ENCODE measurements at regions not wholly inside any gene's neighbourhood (a gene's known extent, or its start where the extent isn't known, plus 50 kb on each side); places are given as distances from the start of the nearest gene placed in this dataset.

GRCh38 chr9:81373294-81373693 is 316.1 kb downstream of the TLE1 start:
- no TSS peak for BruUV-seq (replicated peaks)
- no peak for FAIRE-seq

GRCh38 chr9:81372628-81373191 is 316.6 kb downstream of the TLE1 start:
- BruUV-seq (replicated peaks), result no TSS peak
- TF ChIP-seq AKAP8 (CRISPR knock-in tag; IDR thresholded peaks at IDR 0.05) (no peak), ZFP82 (CRISPR knock-in tag; IDR thresholded peaks at IDR 0.05; ENCODE audit: borderline replicate concordance) (no peak), ZBTB34 (CRISPR knock-in tag; IDR thresholded peaks at IDR 0.05) (no peak), TBX3 (IDR thresholded peaks at IDR 0.05; ENCODE audit: borderline replicate concordance) (no peak), FOXM1 (CRISPR knock-in tag; IDR thresholded peaks at IDR 0.05) (no peak), NFIB (CRISPR knock-in tag; IDR thresholded peaks at IDR 0.05; ENCODE audit: borderline replicate concordance) (no peak), CCDC6 (CRISPR knock-in tag; IDR thresholded peaks at IDR 0.05) (no peak), ZNF263 (CRISPR knock-in tag; IDR thresholded peaks at IDR 0.05) (no peak), TCF12 (IDR thresholded peaks at IDR 0.05) (no peak), TCF12 (CRISPR knock-in tag; IDR thresholded peaks at IDR 0.05) (no peak), ZNF124 (CRISPR knock-in tag; IDR thresholded peaks at IDR 0.05) (no peak), REXO4 (CRISPR knock-in tag; IDR thresholded peaks at IDR 0.05; ENCODE audit: borderline replicate concordance) (no peak)

More at GRCh38 chr9:81373294-81373693, 316.1 kb downstream of the TLE1 start:
- Histone ChIP-seq H3K4me3 (replicated peaks in 1 of 3; ENCODE audit: insufficient read depth in 1 of 3, low read depth in 2 of 3, low read length in 3 of 3) (no peak overlapping the region), H3K4me2 (ENCODE audit: low read depth, low read length) (no peak overlapping the region), H3K36me3 (replicated peaks in 1 of 2; ENCODE audit: control insufficient read depth in 1 of 2, insufficient read depth in 2 of 2, low read length in 2 of 2) (no peaks in the 10 kb centered on the region), H3K27ac (ENCODE audit: extremely low read length, insufficient read depth, low read length) (no peak overlapping the region), H2AFZ (ENCODE audit: low read length) (no peak overlapping the region), H3K9ac (ENCODE audit: insufficient read depth, low read depth, low read length) (no peak overlapping the region), H3K27me3 (ENCODE audit: control insufficient read depth in 1 of 2, insufficient read depth in 2 of 2, low read length in 2 of 2) (peaks cover 0 to 8% of the 10 kb centered on the region in 2 experiments; a peak in 2 of 5 replicates), H4K20me1 (ENCODE audit: insufficient read depth, low read length) (no peaks in the 10 kb centered on the region), H3K79me2 (ENCODE audit: insufficient read depth, low read length) (no peaks in the 10 kb centered on the region), H3K4me1 (ENCODE audit: insufficient read depth, low read length) (no peaks in the 10 kb centered on the region), H3K9me3 (ENCODE audit: low read length) (no peaks in the 10 kb centered on the region)
- ChIA-PET POLR2A (no interaction called here), CTCF (ENCODE audit: low intra/inter-chr PET ratio, low total read pairs) (no interaction called here)
- TF ChIP-seq SNAPC5 (CRISPR knock-in tag; IDR thresholded peaks at IDR 0.05; ENCODE audit: borderline replicate concordance) (no peak), RELA (CRISPR knock-in tag; IDR thresholded peaks at IDR 0.05) (no peak), ATF7-NPFF (CRISPR knock-in tag; IDR thresholded peaks at IDR 0.05; ENCODE audit: low read depth) (no peak), ZNF253 (CRISPR knock-in tag; IDR thresholded peaks at IDR 0.05; ENCODE audit: borderline replicate concordance) (no peak), SPEN (CRISPR knock-in tag; IDR thresholded peaks at IDR 0.05; ENCODE audit: low read depth) (no peak), ZNF33A (CRISPR knock-in tag; IDR thresholded peaks at IDR 0.05; ENCODE audit: borderline replicate concordance) (no peak), AGO2 (optimal IDR thresholded peaks at IDR 0.05; ENCODE audit: low read depth, low read length) (no peak), ZNF672 (CRISPR knock-in tag; IDR thresholded peaks at IDR 0.05) (no peak), CHCHD3 (CRISPR knock-in tag; IDR thresholded peaks at IDR 0.05) (no peak), GTF3A (CRISPR knock-in tag; conservative IDR thresholded peaks at IDR 0.05) (no peak), MBNL3 (CRISPR knock-in tag; conservative IDR thresholded peaks at IDR 0.05) (no peak), IRF9 (CRISPR knock-in tag; IDR thresholded peaks at IDR 0.05; ENCODE audit: borderline replicate concordance) (no peak)
- ATAC-seq (no peak), DNase-seq (ENCODE audit: low spot score) (no peak)
- 27% methylated on average over 4 of the region's 4 CpGs for WGBS (ENCODE audit: low lambda C conversion rate)
- intact Hi-C loops (cut with micrococcal nuclease; ENCODE audit: unreplicated experiment), result no loop called here
- in situ Hi-C loops (cut with HindIII; ENCODE audit: extremely low pct_ligation_motif_present, low pct_unique_long_range_greater_than_20kb), result no loop called here

More at GRCh38 chr9:81372628-81373191, 316.6 kb downstream of the TLE1 start:
- intact Hi-C loops (cut with micrococcal nuclease; ENCODE audit: unreplicated experiment), result no loop called here
- no peak overlapping the region for H2AFZ ChIP-seq (ENCODE audit: low read length)
- H4K20me1 ChIP-seq (ENCODE audit: insufficient read depth, low read length), result no peaks in the 10 kb centered on the region
- WGBS (ENCODE audit: low lambda C conversion rate), result 52% methylated on average over 8 of the region's 8 CpGs
- no peaks in the 10 kb centered on the region for H3K36me3 ChIP-seq (replicated peaks in 1 of 2; ENCODE audit: control insufficient read depth in 1 of 2, insufficient read depth in 2 of 2, low read length in 2 of 2)
- ATAC-seq, result no peak
- no peak overlapping the region for H3K4me2 ChIP-seq (ENCODE audit: low read depth, low read length)
- no peak for FAIRE-seq
- no peak overlapping the region for H3K4me3 ChIP-seq (replicated peaks in 1 of 3; ENCODE audit: insufficient read depth in 1 of 3, low read depth in 2 of 3, low read length in 3 of 3)
- DNase-seq (ENCODE audit: low spot score), result no peak
- POLR2A ChIA-PET, result no interaction called here
- H3K27ac ChIP-seq (ENCODE audit: extremely low read length, insufficient read depth, low read length), result no peak overlapping the region
- no peaks in the 10 kb centered on the region for H3K79me2 ChIP-seq (ENCODE audit: insufficient read depth, low read length)
- no peaks in the 10 kb centered on the region for H3K9me3 ChIP-seq (ENCODE audit: low read length)
- CTCF ChIA-PET (ENCODE audit: low intra/inter-chr PET ratio, low total read pairs), result no interaction called here
- peaks cover 0 to 8% of the 10 kb centered on the region in 2 experiments; a peak in 2 of 5 replicates for H3K27me3 ChIP-seq (ENCODE audit: control insufficient read depth in 1 of 2, insufficient read depth in 2 of 2, low read length in 2 of 2)
- no peak overlapping the region for H3K9ac ChIP-seq (ENCODE audit: insufficient read depth, low read depth, low read length)
- no peaks in the 10 kb centered on the region for H3K4me1 ChIP-seq (ENCODE audit: insufficient read depth, low read length)
- in situ Hi-C loops (cut with HindIII; ENCODE audit: extremely low pct_ligation_motif_present, low pct_unique_long_range_greater_than_20kb), result no loop called here
